ENCODE measurements at regions not wholly inside any gene's neighbourhood (a gene's known extent, or its start where the extent isn't known, plus 50 kb on each side); places are given as distances from the start of the nearest gene placed in this dataset.

GRCh38 chr4:157655096-157655809, 434.7 kb downstream of the GRIA2 start:
- no peak for TF ChIP-seq POLR2A (IDR thresholded peaks at IDR 0.05)
- TF ChIP-seq CTCF (IDR thresholded peaks at IDR 0.05): no peak
- no peak for DNase-seq
- Histone ChIP-seq H3K4me3 (no peak overlapping the region), H3K4me1 (no peaks in the 10 kb centered on the region), H3K27me3 (no peaks in the 10 kb centered on the region), H3K27ac (no peak overlapping the region), H3K9me3 (no peaks in the 10 kb centered on the region), H3K36me3 (no peaks in the 10 kb centered on the region)

GRCh38 chr4:157643257-157643656, 422.7 kb downstream of the GRIA2 start:
- DNase-seq: no peak
- Histone ChIP-seq H3K36me3 (no peaks in the 10 kb centered on the region), H3K27ac (no peak overlapping the region), H3K4me1 (no peaks in the 10 kb centered on the region), H3K9me3 (peaks cover 0 to 2% (median 0%) of the 10 kb centered on the region in 4 donors), H3K4me3 (no peak overlapping the region), H3K27me3 (no peaks in the 10 kb centered on the region)
- TF ChIP-seq POLR2A (IDR thresholded peaks at IDR 0.05): no peak
- no peak for TF ChIP-seq CTCF (IDR thresholded peaks at IDR 0.05)

- no peak for DNase-seq
- TF ChIP-seq CTCF (IDR thresholded peaks at IDR 0.05) (no peak), POLR2A (IDR thresholded peaks at IDR 0.05) (no peak)
These were observed 413.5 kb downstream of the GRIA2 start for GRCh38 chr4:157634057-157634456.

GRCh38 chr4:157616741-157617472, 396.4 kb downstream of the GRIA2 start:
- Histone ChIP-seq H3K36me3 (no peaks in the 10 kb centered on the region), H3K4me3 (no peak overlapping the region), H3K4me1 (no peaks in the 10 kb centered on the region), H3K27me3 (no peaks in the 10 kb centered on the region), H3K9me3 (no peaks in the 10 kb centered on the region), H3K27ac (no peak overlapping the region)
- no peak for TF ChIP-seq CTCF (IDR thresholded peaks at IDR 0.05)
- TF ChIP-seq POLR2A (IDR thresholded peaks at IDR 0.05): no peak
- no peak for DNase-seq

More at GRCh38 chr4:157634057-157634456, 413.5 kb downstream of the GRIA2 start:
- no peaks in the 10 kb centered on the region for H3K9me3 ChIP-seq
- no peaks in the 10 kb centered on the region for H3K36me3 ChIP-seq
- H3K4me3 ChIP-seq: no peak overlapping the region
- no peaks in the 10 kb centered on the region for H3K27me3 ChIP-seq
- no peak overlapping the region for H3K27ac ChIP-seq
- no peaks in the 10 kb centered on the region for H3K4me1 ChIP-seq

GRCh38 chr4:157607996-157608395, 387.5 kb downstream of the GRIA2 start:
- no peak for DNase-seq
- Histone ChIP-seq H3K4me3 (no peak overlapping the region), H3K36me3 (no peaks in the 10 kb centered on the region), H3K4me1 (no peaks in the 10 kb centered on the region), H3K27me3 (no peaks in the 10 kb centered on the region), H3K9me3 (no peaks in the 10 kb centered on the region), H3K27ac (no peak overlapping the region)
- TF ChIP-seq POLR2A (IDR thresholded peaks at IDR 0.05): no peak
- no peak for TF ChIP-seq CTCF (IDR thresholded peaks at IDR 0.05)
